ENCODE measurements at regions not wholly inside any gene's neighbourhood (a gene's known extent, or its start where the extent isn't known, plus 50 kb on each side); places are given as distances from the start of the nearest gene placed in this dataset.
A peak's percentile ranks its signal among the peaks of the same experiment; 100 is the strongest.
"Not testable (repeated sequence)": the region's sequence is repeated elsewhere in the genome, so short reads cannot be mapped to it uniquely, and the experiment has no call there.

- DNase-seq = no peak
Observed at GRCh38 chr22:22074634-22075381, 92.2 kb upstream of the TOP3B start.

- no peak for DNase-seq
Observed at GRCh38 chr22:22073769-22074561, 91.4 kb upstream of the TOP3B start.

- DNase-seq = no peak
Observed at GRCh38 chr22:22072169-22072836, 89.7 kb upstream of the TOP3B start.

GRCh38 chr22:22071455-22071854 lies 88.9 kb upstream of the TOP3B start:
- no peak for DNase-seq

- no peak for DNase-seq
Observed at GRCh38 chr22:22070371-22070824, 87.8 kb upstream of the TOP3B start.

GRCh38 chr22:22069450-22070370 lies 87.1 kb upstream of the TOP3B start:
- DNase-seq = no peak

GRCh38 chr22:22068657-22069056 lies 86.1 kb upstream of the TOP3B start:
- no peak for DNase-seq

- DNase-seq = no peak
Observed at GRCh38 chr22:22068025-22068424, 85.4 kb upstream of the TOP3B start.

- no peak for DNase-seq
Observed at GRCh38 chr22:22067192-22067591, 84.6 kb upstream of the TOP3B start.

GRCh38 chr22:22064580-22064979 lies 82.0 kb upstream of the TOP3B start:
- no peak for DNase-seq

- no peak for DNase-seq
Observed at GRCh38 chr22:22062306-22062793, 79.8 kb upstream of the TOP3B start.

- DNase-seq = no peak
Observed at GRCh38 chr22:22061085-22062077, 78.8 kb upstream of the TOP3B start.

GRCh38 chr22:22060200-22061084 lies 77.9 kb upstream of the TOP3B start:
- peak in 1 of 2 experiments; percentile 4 for DNase-seq

GRCh38 chr22:22059291-22060002 lies 76.9 kb upstream of the TOP3B start:
- DNase-seq = no peak

- no peak for DNase-seq
Observed at GRCh38 chr22:22058633-22059290, 76.2 kb upstream of the TOP3B start.

- DNase-seq = no peak
Observed at GRCh38 chr22:22057617-22058378, 75.2 kb upstream of the TOP3B start.

GRCh38 chr22:22056809-22057594 lies 74.4 kb upstream of the TOP3B start:
- not testable (repeated sequence) for DNase-seq

Measured in Kasumi-1 (cell line).